Jurkat, Clone E6-1 (cell line): ENCODE measurements at regions not wholly inside any gene's neighbourhood (a gene's known extent, or its start where the extent isn't known, plus 50 kb on each side); places are given as distances from the start of the nearest gene placed in this dataset.
"Not testable (repeated sequence)": the region's sequence is repeated elsewhere in the genome, so short reads cannot be mapped to it uniquely, and the experiment has no call there.

ENCODE experiments used
- DNase-seq: peaks from one replicate; pipeline ENCODE4 v3.0.0-alpha.2; 2011; ENCODE audit warnings: low read depth, low spot score
- H3K4me3 ChIP-seq: 2 replicates; pipeline ENCODE4 v1.5.1; 2011; ENCODE audit warnings: mild to moderate bottlenecking, low read length, control low read depth, moderate library complexity

- DNase-seq: no peak
- H3K4me3 ChIP-seq: no peak overlapping the region
Observed at GRCh38 chr2:163997466-163997865, 261.7 kb upstream of the FIGN start.

- DNase-seq: no peak
- no peak overlapping the region for H3K4me3 ChIP-seq
Observed at GRCh38 chr2:163990541-163990940, 254.7 kb upstream of the FIGN start.

GRCh38 chr2:163990101-163990500 is 254.3 kb upstream of the FIGN start:
- DNase-seq: no peak
- no peak overlapping the region for H3K4me3 ChIP-seq

GRCh38 chr2:163987175-163987940 is 251.6 kb upstream of the FIGN start:
- no peak overlapping the region for H3K4me3 ChIP-seq

GRCh38 chr2:163984986-163985385 is 249.2 kb upstream of the FIGN start:
- no peak overlapping the region for H3K4me3 ChIP-seq

More at GRCh38 chr2:163987175-163987940, 251.6 kb upstream of the FIGN start:
- no peak for DNase-seq

GRCh38 chr2:163983911-163984310 is 248.1 kb upstream of the FIGN start:
- no peak for DNase-seq
- H3K4me3 ChIP-seq: no peak overlapping the region

More at GRCh38 chr2:163984986-163985385, 249.2 kb upstream of the FIGN start:
- no peak for DNase-seq

GRCh38 chr2:163982938-163983337 is 247.1 kb upstream of the FIGN start:
- H3K4me3 ChIP-seq: no peak overlapping the region
- DNase-seq: no peak

- DNase-seq: no peak
- H3K4me3 ChIP-seq: no peak overlapping the region
Observed at GRCh38 chr2:163974766-163975165, 239.0 kb upstream of the FIGN start.

- no peak overlapping the region for H3K4me3 ChIP-seq
- no peak for DNase-seq
Observed at GRCh38 chr2:163970058-163970813, 234.4 kb upstream of the FIGN start.

GRCh38 chr2:163964278-163964677 is 228.5 kb upstream of the FIGN start:
- not testable (repeated sequence) for H3K4me3 ChIP-seq, DNase-seq

- no peak for DNase-seq
- H3K4me3 ChIP-seq: no peak overlapping the region
Observed at GRCh38 chr2:163953390-163953907, 217.6 kb upstream of the FIGN start.

GRCh38 chr2:163951312-163951711 is 215.5 kb upstream of the FIGN start:
- DNase-seq: no peak
- H3K4me3 ChIP-seq: no peak overlapping the region

GRCh38 chr2:163949693-163950092 is 213.9 kb upstream of the FIGN start:
- DNase-seq: no peak
- H3K4me3 ChIP-seq: no peak overlapping the region

- no peak overlapping the region for H3K4me3 ChIP-seq
- DNase-seq: no peak
Observed at GRCh38 chr2:163944347-163944737, 208.5 kb upstream of the FIGN start.

GRCh38 chr2:163943403-163944346 is 207.9 kb upstream of the FIGN start:
- no peak for DNase-seq
- H3K4me3 ChIP-seq: no peak overlapping the region

- H3K4me3 ChIP-seq: no peak overlapping the region
- DNase-seq: no peak
Observed at GRCh38 chr2:163934131-163934530, 198.3 kb upstream of the FIGN start.

- H3K4me3 ChIP-seq: no peak overlapping the region
- no peak for DNase-seq
Observed at GRCh38 chr2:163919717-163920116, 183.9 kb upstream of the FIGN start.

GRCh38 chr2:163914486-163914885 is 178.7 kb upstream of the FIGN start:
- not testable (repeated sequence) for DNase-seq, H3K4me3 ChIP-seq

GRCh38 chr2:163913532-163913944 is 177.7 kb upstream of the FIGN start:
- not testable (repeated sequence) for DNase-seq, H3K4me3 ChIP-seq
